ENCODE measurements at regions not wholly inside any gene's neighbourhood (a gene's known extent, or its start where the extent isn't known, plus 50 kb on each side); places are given as distances from the start of the nearest gene placed in this dataset.

- no peak for DNase-seq
Measured at GRCh38 chr2:3059141-3059925, 318.3 kb downstream of the EIPR1 start.

- DNase-seq = no peak
Measured at GRCh38 chr2:3054066-3054465, 323.6 kb downstream of the EIPR1 start.

GRCh38 chr2:3051266-3051665 lies 326.4 kb downstream of the EIPR1 start:
- no peak for DNase-seq

GRCh38 chr2:3046170-3046865 lies 331.3 kb downstream of the EIPR1 start:
- no peak for DNase-seq

GRCh38 chr2:3045318-3045921 lies 332.2 kb downstream of the EIPR1 start:
- DNase-seq = no peak

GRCh38 chr2:3044587-3045317 lies 332.9 kb downstream of the EIPR1 start:
- no peak for DNase-seq

GRCh38 chr2:3043726-3044125 lies 333.9 kb downstream of the EIPR1 start:
- no peak for DNase-seq

GRCh38 chr2:3042601-3043585 lies 334.7 kb downstream of the EIPR1 start:
- DNase-seq = no peak

GRCh38 chr2:3041841-3042600 lies 335.6 kb downstream of the EIPR1 start:
- no peak for DNase-seq

GRCh38 chr2:3041246-3041645 lies 336.4 kb downstream of the EIPR1 start:
- DNase-seq = no peak

- no peak for DNase-seq
Measured at GRCh38 chr2:3040496-3041140, 337.0 kb downstream of the EIPR1 start.

- DNase-seq = no peak
Measured at GRCh38 chr2:3040066-3040428, 337.6 kb downstream of the EIPR1 start.

GRCh38 chr2:3039188-3040065 lies 338.2 kb downstream of the EIPR1 start:
- DNase-seq = no peak

GRCh38 chr2:3038636-3039035 lies 339.0 kb downstream of the EIPR1 start:
- DNase-seq = no peak

GRCh38 chr2:3037196-3038194 lies 340.1 kb downstream of the EIPR1 start:
- DNase-seq = no peak

- DNase-seq = no peak
Measured at GRCh38 chr2:3036432-3037125, 341.0 kb downstream of the EIPR1 start.

GRCh38 chr2:3035385-3036050 lies 342.1 kb downstream of the EIPR1 start:
- no peak for DNase-seq

Data from activated naive CD4-positive, alpha-beta T cell treated with Interleukin-2 at 50 U/mL for 16 hours (primary cell).